Retinal pigment epithelial cell (primary cell): ENCODE measurements at regions not wholly inside any gene's neighbourhood (a gene's known extent, or its start where the extent isn't known, plus 50 kb on each side); places are given as distances from the start of the nearest gene placed in this dataset.
A peak's percentile ranks its signal among the peaks of the same experiment; 100 is the strongest.
"Not testable (repeated sequence)": the region's sequence is repeated elsewhere in the genome, so short reads cannot be mapped to it uniquely, and the experiment has no call there.

Source experiments
- DNase-seq: peaks from one replicate; pipeline ENCODE4 v3.0.0-alpha.2; 2010; ENCODE audit warnings: low read depth
- H3K4me3 ChIP-seq: 2 replicates; pipeline ENCODE4 v1.5.1; 2011; ENCODE audit warnings: mild to moderate bottlenecking, low read length, control low read depth, moderate library complexity
- CTCF ChIP-seq: conservative IDR thresholded peaks from 2 replicates; pipeline ENCODE4 v1.5.1; 2011; ENCODE audit warnings: low read depth, low read length, control low read depth, inconsistent platforms

DNA sequence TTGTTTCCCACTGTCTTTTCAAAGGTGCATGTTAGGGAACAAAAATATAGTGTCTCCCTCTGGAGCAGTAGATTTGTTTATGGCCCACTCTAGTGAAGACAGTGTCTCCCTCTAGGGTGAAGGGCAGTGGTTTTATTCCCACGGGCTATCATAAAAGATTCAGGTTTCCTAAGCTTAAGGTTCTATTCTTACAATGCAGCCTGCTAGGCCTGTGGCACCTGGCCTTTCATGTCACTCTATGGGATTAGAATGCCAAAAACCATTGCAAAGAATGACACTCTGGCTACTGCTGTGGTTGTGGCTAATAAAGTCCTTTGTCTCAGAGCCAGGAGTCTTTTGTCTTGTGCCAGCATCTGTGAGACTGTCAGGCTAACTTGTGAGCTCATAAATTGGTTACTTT is 92.6 kb upstream of the GPR39 start:
- H3K4me3 ChIP-seq, DNase-seq: not testable (repeated sequence)

GRCh38 chr2:132332345-132333033 is 84.1 kb upstream of the GPR39 start:
- not testable (repeated sequence) for H3K4me3 ChIP-seq, DNase-seq

- not testable (repeated sequence) for DNase-seq
These were observed 79.5 kb upstream of the GPR39 start for GRCh38 chr2:132337135-132337534.

DNA sequence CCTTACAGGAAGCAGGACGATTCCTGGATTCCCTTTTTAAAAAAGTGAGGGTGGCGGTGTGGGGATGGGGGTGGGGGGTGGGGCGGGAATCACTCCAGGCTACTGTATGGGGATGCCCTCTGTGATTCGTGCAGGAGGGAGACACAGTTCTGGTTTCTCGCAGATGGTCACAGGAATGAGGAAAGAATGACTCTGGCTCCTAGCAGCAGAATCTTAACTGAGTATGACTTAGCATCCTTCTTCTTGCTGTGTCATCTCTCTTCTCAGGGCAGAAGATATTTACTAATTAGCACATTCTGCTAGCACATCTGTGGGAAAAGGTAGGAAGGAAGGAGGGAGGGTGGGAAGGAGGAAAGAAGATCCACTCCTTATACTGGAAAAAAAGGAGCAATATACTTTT is 78.8 kb upstream of the GPR39 start:
- H3K4me3 ChIP-seq, DNase-seq: not testable (repeated sequence)

More at GRCh38 chr2:132337135-132337534, 79.5 kb upstream of the GPR39 start:
- not testable (repeated sequence) for H3K4me3 ChIP-seq

GRCh38 chr2:132347041-132347780 is 69.4 kb upstream of the GPR39 start:
- peak; percentile 29 for DNase-seq
- peak overlapping the region; percentile 46 for H3K4me3 ChIP-seq

DNA sequence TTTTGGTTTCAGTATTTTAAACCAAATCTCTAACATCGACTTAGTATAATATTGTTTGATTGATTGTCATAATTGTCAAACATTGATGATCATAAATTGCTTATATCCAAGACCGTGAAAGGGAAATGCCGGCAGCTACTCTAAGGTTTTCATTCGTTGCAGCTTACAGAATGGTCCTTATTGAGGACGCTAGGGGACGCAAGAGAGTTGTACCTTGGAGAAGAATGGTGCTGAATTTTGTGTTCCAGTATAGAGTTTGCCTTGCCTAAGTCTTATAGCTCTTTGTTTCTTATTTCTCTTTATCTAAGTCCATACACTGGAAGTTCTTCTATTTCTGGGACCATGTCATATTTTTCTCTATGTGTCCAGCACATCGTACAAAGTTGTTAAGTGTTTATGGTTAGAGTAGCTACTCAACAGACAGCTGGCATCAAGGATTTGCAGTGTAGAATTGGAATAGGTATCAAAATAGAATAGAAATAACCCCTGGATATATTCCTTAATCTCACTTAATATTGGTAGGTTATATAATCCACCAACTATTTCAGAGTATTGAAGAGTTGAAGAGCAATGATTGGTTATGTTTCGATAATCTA is 67.4 kb upstream of the GPR39 start:
- peak; percentile 69 for TF ChIP-seq CTCF
- DNase-seq, H3K4me3 ChIP-seq: not testable (repeated sequence)

DNA sequence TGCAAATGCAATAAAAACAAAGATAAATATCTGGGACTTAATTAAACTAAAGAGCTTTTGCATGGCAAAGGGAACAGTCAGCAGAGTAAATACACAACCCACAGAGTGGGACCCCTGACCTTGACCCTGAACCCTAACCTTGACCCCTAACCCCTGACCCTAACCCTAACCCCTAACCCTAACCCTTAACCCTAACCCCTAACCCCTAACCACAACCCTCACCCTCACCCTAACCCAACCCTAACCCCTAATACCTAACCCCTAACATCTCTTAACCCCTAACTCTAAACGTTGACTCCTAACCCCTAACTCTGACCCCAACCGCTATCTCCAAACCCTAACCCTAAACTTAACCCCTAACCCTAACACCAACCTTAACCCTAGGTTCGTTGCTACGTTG is 64.9 kb upstream of the GPR39 start:
- H3K4me3 ChIP-seq, DNase-seq: not testable (repeated sequence)

DNA sequence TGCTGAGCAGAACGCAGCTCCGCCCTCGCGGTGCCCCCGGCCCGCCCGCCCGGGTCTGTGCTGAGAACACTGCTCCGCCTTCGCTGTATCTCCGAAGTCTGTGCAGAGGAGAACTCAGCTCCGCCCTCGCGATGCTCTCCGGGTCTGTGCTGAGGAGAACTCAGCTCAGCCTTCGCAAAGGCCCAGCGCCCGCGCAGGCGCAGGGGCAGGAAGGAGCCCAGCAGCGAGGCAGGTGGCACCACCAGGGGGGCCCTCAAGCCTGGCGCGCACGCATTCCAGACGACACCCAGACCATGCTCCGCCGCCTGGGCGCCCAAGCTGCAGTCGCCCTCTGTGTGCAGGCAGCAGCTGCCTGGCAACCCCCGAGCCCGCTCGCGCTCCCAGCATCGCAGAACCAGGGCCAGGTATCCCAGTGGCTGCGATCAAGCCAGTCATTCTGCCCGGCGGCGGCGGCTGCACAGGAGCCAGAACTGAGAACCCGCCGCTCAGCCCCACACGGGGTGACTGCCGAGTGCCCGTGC is 64.1 kb upstream of the GPR39 start:
- TF ChIP-seq CTCF = peak; percentile 6
- not testable (repeated sequence) for DNase-seq
- H3K4me3 ChIP-seq = peak overlapping the region; percentile 31

DNA sequence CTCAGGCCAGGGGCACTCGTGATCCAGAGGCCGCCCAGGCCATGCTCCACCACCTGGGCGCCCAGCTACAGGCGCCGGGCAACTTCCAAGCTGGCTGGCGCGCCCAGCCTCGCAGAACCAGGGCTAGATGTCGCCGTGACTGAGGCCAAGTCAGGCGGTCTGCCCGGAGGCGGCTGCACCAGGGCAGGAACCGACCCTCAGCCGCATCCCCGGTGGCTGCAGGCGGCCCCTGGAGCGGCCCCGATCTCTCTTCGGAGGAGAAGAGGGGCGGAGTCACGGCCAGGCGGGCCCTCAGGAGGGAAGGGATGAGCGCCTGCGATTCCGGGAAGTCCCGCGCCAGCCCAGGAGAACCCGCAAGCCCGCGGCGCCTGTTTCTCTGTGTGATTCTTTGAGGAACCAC is 63.2 kb upstream of the GPR39 start:
- DNase-seq = not testable (repeated sequence)
- peak overlapping the region; percentile 33 for H3K4me3 ChIP-seq

- not testable (repeated sequence) for H3K4me3 ChIP-seq
These were observed 55.6 kb upstream of the GPR39 start for GRCh38 chr2:132360964-132361363.

GRCh38 chr2:132361498-132361897 is 55.1 kb upstream of the GPR39 start:
- not testable (repeated sequence) for H3K4me3 ChIP-seq, DNase-seq

More at GRCh38 chr2:132360964-132361363, 55.6 kb upstream of the GPR39 start:
- not testable (repeated sequence) for DNase-seq

GRCh38 chr2:132363352-132363751 is 53.3 kb upstream of the GPR39 start:
- DNase-seq = not testable (repeated sequence)

DNA sequence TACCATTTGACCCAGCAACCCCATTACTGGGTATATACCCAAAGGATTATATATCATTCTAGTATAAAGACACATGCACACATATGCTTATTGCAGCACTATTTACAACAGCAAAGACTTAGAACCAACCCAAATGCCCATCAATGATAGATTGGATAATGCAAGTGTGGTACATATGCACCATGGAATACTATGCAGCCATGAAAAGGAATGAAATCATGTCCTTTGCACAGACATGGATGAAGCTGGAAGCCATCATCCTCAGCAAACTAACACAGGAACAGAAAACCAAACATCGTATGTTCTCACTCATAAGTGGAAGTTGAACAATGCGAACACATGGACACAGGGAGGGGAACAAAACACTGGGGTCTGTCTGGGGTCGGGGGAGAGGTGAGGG is 50.6 kb upstream of the GPR39 start:
- DNase-seq, H3K4me3 ChIP-seq: not testable (repeated sequence)

More at GRCh38 chr2:132363352-132363751, 53.3 kb upstream of the GPR39 start:
- H3K4me3 ChIP-seq = not testable (repeated sequence)
